ENCODE measurements at regions not wholly inside any gene's neighbourhood (a gene's known extent, or its start where the extent isn't known, plus 50 kb on each side); places are given as distances from the start of the nearest gene placed in this dataset.

- no peak for DNase-seq (ENCODE audit: low spot score)
- POLR2A ChIA-PET, result interaction anchor here (0.5 kb wide), 1 partner anchor 358 kb away, joined by 3 read pairs; no protein-coding TSS in a partner anchor
- CTCF ChIA-PET (ENCODE audit: unreplicated experiment), result no interaction called here
- Histone ChIP-seq H3K27ac (ENCODE audit: low read depth, low read length, poor library complexity, severe bottlenecking) (no peak overlapping the region), H3K79me2 (ENCODE audit: insufficient read depth, low read depth, low read length) (no peaks in the 10 kb centered on the region), H3K9me2 (ENCODE audit: insufficient read depth, low read length) (no peaks in the 10 kb centered on the region), H3K36me3 (ENCODE audit: insufficient read depth, low read length) (no peaks in the 10 kb centered on the region), H3K4me1 (ENCODE audit: insufficient read depth, low read length, poor library complexity, severe bottlenecking) (no peaks in the 10 kb centered on the region), H3K4me3 (ENCODE audit: low read depth, low read length, poor library complexity, severe bottlenecking) (no peak overlapping the region), H3K4me2 (ENCODE audit: low read length) (no peak overlapping the region), H4K20me1 (ENCODE audit: insufficient read depth, low read length) (no peaks in the 10 kb centered on the region), H2AFZ (ENCODE audit: low read length) (no peak overlapping the region), H3K9me3 (ENCODE audit: low read length) (no peaks in the 10 kb centered on the region)
- intact Hi-C loops (cut with micrococcal nuclease; ENCODE audit: unreplicated experiment), result no loop called here
- TF ChIP-seq CTCF (conservative IDR thresholded peaks at IDR 0.05; ENCODE audit: low read length), result no peak
- TF ChIP-seq EZH2phosphoT487 (IDR thresholded peaks at IDR 0.05; ENCODE audit: borderline replicate concordance, low read depth, low read length), result no peak
- BruUV-seq (replicated peaks), result no TSS peak
Observed at GRCh38 chr7:17689361-17689902, 250.9 kb downstream of the SNX13 start.

GRCh38 chr7:17690030-17690429 is 250.3 kb downstream of the SNX13 start:
- Histone ChIP-seq H3K79me2 (ENCODE audit: insufficient read depth, low read depth, low read length) (no peaks in the 10 kb centered on the region), H4K20me1 (ENCODE audit: insufficient read depth, low read length) (no peaks in the 10 kb centered on the region), H3K36me3 (ENCODE audit: insufficient read depth, low read length) (no peaks in the 10 kb centered on the region), H3K27ac (ENCODE audit: low read depth, low read length, poor library complexity, severe bottlenecking) (no peak overlapping the region), H3K4me1 (ENCODE audit: insufficient read depth, low read length, poor library complexity, severe bottlenecking) (no peaks in the 10 kb centered on the region), H2AFZ (ENCODE audit: low read length) (no peak overlapping the region), H3K4me2 (ENCODE audit: low read length) (no peak overlapping the region), H3K9me2 (ENCODE audit: insufficient read depth, low read length) (no peaks in the 10 kb centered on the region), H3K9me3 (ENCODE audit: low read length) (no peaks in the 10 kb centered on the region), H3K4me3 (ENCODE audit: low read depth, low read length, poor library complexity, severe bottlenecking) (no peak overlapping the region)
- CTCF ChIA-PET (ENCODE audit: unreplicated experiment), result no interaction called here
- POLR2A ChIA-PET, result interaction anchor here (0.5 kb wide), 1 partner anchor 357 kb away, joined by 3 read pairs; no protein-coding TSS in a partner anchor
- TF ChIP-seq CTCF (conservative IDR thresholded peaks at IDR 0.05; ENCODE audit: low read length), result no peak
- no peak for TF ChIP-seq EZH2phosphoT487 (IDR thresholded peaks at IDR 0.05; ENCODE audit: borderline replicate concordance, low read depth, low read length)
- no peak for DNase-seq (ENCODE audit: low spot score)
- no TSS peak for BruUV-seq (replicated peaks)
- intact Hi-C loops (cut with micrococcal nuclease; ENCODE audit: unreplicated experiment), result no loop called here

GRCh38 chr7:17696422-17696821 is 243.9 kb downstream of the SNX13 start:
- H2AFZ ChIP-seq (ENCODE audit: low read length), result no peak overlapping the region
- no TSS peak for BruUV-seq (replicated peaks)
- H3K27ac ChIP-seq (ENCODE audit: low read depth, low read length, poor library complexity, severe bottlenecking), result no peak overlapping the region
- no peak overlapping the region for H3K4me2 ChIP-seq (ENCODE audit: low read length)
- CTCF ChIA-PET (ENCODE audit: unreplicated experiment), result no interaction called here
- POLR2A ChIA-PET, result interaction anchor here (0.9 kb wide), 1 partner anchor 18 kb away, joined by 3 read pairs; no protein-coding TSS in a partner anchor
- no peak for DNase-seq (ENCODE audit: low spot score)
- TF ChIP-seq EZH2phosphoT487 (IDR thresholded peaks at IDR 0.05; ENCODE audit: borderline replicate concordance, low read depth, low read length), result no peak
- TF ChIP-seq CTCF (conservative IDR thresholded peaks at IDR 0.05; ENCODE audit: low read length), result no peak
- no peak overlapping the region for H3K4me3 ChIP-seq (ENCODE audit: low read depth, low read length, poor library complexity, severe bottlenecking)
- no peaks in the 10 kb centered on the region for H3K9me2 ChIP-seq (ENCODE audit: insufficient read depth, low read length)
- no peaks in the 10 kb centered on the region for H3K79me2 ChIP-seq (ENCODE audit: insufficient read depth, low read depth, low read length)
- no peaks in the 10 kb centered on the region for H3K36me3 ChIP-seq (ENCODE audit: insufficient read depth, low read length)
- no peaks in the 10 kb centered on the region for H3K4me1 ChIP-seq (ENCODE audit: insufficient read depth, low read length, poor library complexity, severe bottlenecking)
- intact Hi-C loops (cut with micrococcal nuclease; ENCODE audit: unreplicated experiment), result no loop called here
- H4K20me1 ChIP-seq (ENCODE audit: insufficient read depth, low read length), result no peaks in the 10 kb centered on the region
- H3K9me3 ChIP-seq (ENCODE audit: low read length), result peaks cover 9% of the 10 kb centered on the region; the same call in 1 of the 2 replicates

Data from OCI-LY7 (cell line).